Smooth muscle cell (in vitro differentiated cells): ENCODE measurements at regions not wholly inside any gene's neighbourhood (a gene's known extent, or its start where the extent isn't known, plus 50 kb on each side); places are given as distances from the start of the nearest gene placed in this dataset.

Experiments used
- DNase-seq: peaks from one replicate; lab custom pipeline; 2025; ENCODE audit not compliant: unreplicated experiment; lab: John Stamatoyannopoulos, UW
- H2AFZ ChIP-seq: fragments of 200-600 bp; sonication (generic); 2 replicates; pipeline ENCODE4 v1.6.0; 2016; ENCODE audit warnings: antibody characterized with exemption, low read depth, mild to moderate bottlenecking
- H3F3A ChIP-seq: fragments of 200-600 bp; sonication (generic); 2 replicates; pipeline ENCODE4 v1.6.0; 2017; ENCODE audit warnings: antibody characterized with exemption, low read depth
- H3K27ac ChIP-seq: fragments of 200-600 bp; sonication (generic); 2 replicates; pipeline ENCODE4 v1.5.1; 2016; ENCODE audit warnings: low read depth, mild to moderate bottlenecking
- H3K27me3 ChIP-seq: fragments of 200-600 bp; sonication (generic); 2 replicates; pipeline ENCODE4 v1.6.1; 2016; ENCODE audit warnings: low read depth, mild to moderate bottlenecking
- H3K36me3 ChIP-seq: fragments of 200-600 bp; sonication (generic); 2 replicates; pipeline ENCODE4 v1.5.1; 2016; ENCODE audit warnings: low read depth
- H3K4me1 ChIP-seq: fragments of 200-600 bp; sonication (generic); 2 replicates; pipeline ENCODE4 v1.5.1; 2016; ENCODE audit warnings: low read depth
- H3K4me2 ChIP-seq: fragments of 200-600 bp; sonication (generic); 2 replicates; pipeline ENCODE4 v1.6.0; 2016; ENCODE audit warnings: mild to moderate bottlenecking
- H3K4me3 ChIP-seq: fragments of 200-600 bp; sonication (generic); 2 replicates; pipeline ENCODE4 v1.5.1; 2016; ENCODE audit warnings: mild to moderate bottlenecking
- H3K79me2 ChIP-seq: fragments of 200-600 bp; sonication (generic); 2 replicates; pipeline ENCODE4 v1.6.0; 2016; ENCODE audit warnings: low read depth, mild to moderate bottlenecking
- H3K9ac ChIP-seq: fragments of 200-600 bp; sonication (generic); 2 replicates; pipeline ENCODE4 v1.6.0; 2016; ENCODE audit warnings: low read depth
- H3K9me3 ChIP-seq: fragments of 200-600 bp; sonication (generic); replicated peaks from 2 replicates; pipeline ENCODE4 v1.5.1; 2016; ENCODE audit warnings: low read depth
- H4K20me1 ChIP-seq: fragments of 200-600 bp; sonication (generic); 2 replicates; pipeline ENCODE4 v1.6.0; 2016; ENCODE audit warnings: low read depth
- CTCF ChIP-seq: fragments of 200-600 bp; sonication (generic); IDR thresholded peaks from 2 replicates; pipeline ENCODE4 v1.5.1; 2017; ENCODE audit warnings: borderline replicate concordance, mild to moderate bottlenecking, antibody characterized with exemption; ENCODE audit not compliant: insufficient read depth, poor library complexity, severe bottlenecking
- WGBS: methylation state at CpG from one replicate; pipeline ENCODE4 v1.1.7; 2016; ENCODE audit warnings: low lambda C conversion rate; 5-methylcytosine and 5-hydroxymethylcytosine counted together

GRCh38 chr5:158368686-158369085 is 509.7 kb upstream of the CLINT1 start:
- WGBS: 87% methylated on average over 4 of the region's 4 CpGs
- Histone ChIP-seq H3F3A (no peaks in the 10 kb centered on the region), H2AFZ (no peak overlapping the region), H3K9me3 (no peaks in the 10 kb centered on the region), H3K36me3 (no peaks in the 10 kb centered on the region), H4K20me1 (no peaks in the 10 kb centered on the region), H3K9ac (no peak overlapping the region), H3K27ac (no peak overlapping the region), H3K27me3 (no peaks in the 10 kb centered on the region), H3K4me2 (no peak overlapping the region), H3K4me1 (no peaks in the 10 kb centered on the region), H3K4me3 (no peak overlapping the region), H3K79me2 (no peaks in the 10 kb centered on the region)
- no peak for TF ChIP-seq CTCF
- no peak for DNase-seq

- H3K36me3 ChIP-seq: no peaks in the 10 kb centered on the region
- no peak overlapping the region for H3K9ac ChIP-seq
- no peak overlapping the region for H3K27ac ChIP-seq
- H3K4me2 ChIP-seq: no peak overlapping the region
- no peak overlapping the region for H2AFZ ChIP-seq
- no peak overlapping the region for H3K4me3 ChIP-seq
- H3K4me1 ChIP-seq: no peaks in the 10 kb centered on the region
- no peaks in the 10 kb centered on the region for H3K79me2 ChIP-seq
- 44% methylated on average over 4 of the region's 4 CpGs for WGBS
- no peaks in the 10 kb centered on the region for H4K20me1 ChIP-seq
- no peaks in the 10 kb centered on the region for H3F3A ChIP-seq
- TF ChIP-seq CTCF: no peak
- H3K9me3 ChIP-seq: no peaks in the 10 kb centered on the region
- DNase-seq: no peak
- H3K27me3 ChIP-seq: no peaks in the 10 kb centered on the region
Observed at GRCh38 chr5:158364367-158364766, 505.4 kb upstream of the CLINT1 start.

GRCh38 chr5:158354958-158355357 is 496.0 kb upstream of the CLINT1 start:
- H3F3A ChIP-seq: no peaks in the 10 kb centered on the region
- H3K4me2 ChIP-seq: no peak overlapping the region
- H3K27ac ChIP-seq: no peak overlapping the region
- H3K9me3 ChIP-seq: no peaks in the 10 kb centered on the region
- no peaks in the 10 kb centered on the region for H3K4me1 ChIP-seq
- no peak overlapping the region for H3K9ac ChIP-seq
- DNase-seq: no peak
- H4K20me1 ChIP-seq: no peaks in the 10 kb centered on the region
- no peaks in the 10 kb centered on the region for H3K27me3 ChIP-seq
- no peaks in the 10 kb centered on the region for H3K79me2 ChIP-seq
- no peak for TF ChIP-seq CTCF
- H3K36me3 ChIP-seq: no peaks in the 10 kb centered on the region
- no peak overlapping the region for H3K4me3 ChIP-seq
- no peak overlapping the region for H2AFZ ChIP-seq

GRCh38 chr5:158351485-158352125 is 492.7 kb upstream of the CLINT1 start:
- WGBS: 90% methylated on average over 6 of the region's 6 CpGs
- DNase-seq: no peak
- no peaks in the 10 kb centered on the region for H3F3A ChIP-seq
- H4K20me1 ChIP-seq: no peaks in the 10 kb centered on the region
- no peak for TF ChIP-seq CTCF
- H3K27ac ChIP-seq: no peak overlapping the region
- no peak overlapping the region for H3K4me3 ChIP-seq
- H2AFZ ChIP-seq: no peak overlapping the region
- no peak overlapping the region for H3K4me2 ChIP-seq
- no peaks in the 10 kb centered on the region for H3K36me3 ChIP-seq
- no peak overlapping the region for H3K9ac ChIP-seq
- no peaks in the 10 kb centered on the region for H3K4me1 ChIP-seq
- no peaks in the 10 kb centered on the region for H3K79me2 ChIP-seq
- no peaks in the 10 kb centered on the region for H3K27me3 ChIP-seq
- no peaks in the 10 kb centered on the region for H3K9me3 ChIP-seq
